ENCODE measurements at regions not wholly inside any gene's neighbourhood (a gene's known extent, or its start where the extent isn't known, plus 50 kb on each side); places are given as distances from the start of the nearest gene placed in this dataset.

DNA sequence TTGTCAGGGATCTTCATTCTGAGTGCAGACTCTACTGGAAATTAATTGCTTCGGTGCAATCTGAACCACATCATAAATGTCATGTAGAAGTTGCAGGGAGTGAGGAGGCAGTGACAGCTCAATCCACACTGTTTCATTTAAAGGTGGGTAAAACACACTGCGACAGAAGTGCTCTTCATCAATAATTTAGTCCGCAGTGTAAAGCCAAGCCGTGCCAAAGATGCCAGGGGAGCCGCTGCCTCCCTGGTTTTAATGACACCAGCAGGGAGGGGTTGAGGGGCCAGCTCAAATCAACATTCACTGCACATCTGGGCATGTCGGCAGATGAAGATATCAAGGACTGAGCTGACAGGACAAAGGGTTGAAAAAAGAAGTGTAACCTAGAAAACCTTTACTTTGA lies 305.7 kb upstream of the VRK2 start:
- no peak for ATAC-seq

DNA sequence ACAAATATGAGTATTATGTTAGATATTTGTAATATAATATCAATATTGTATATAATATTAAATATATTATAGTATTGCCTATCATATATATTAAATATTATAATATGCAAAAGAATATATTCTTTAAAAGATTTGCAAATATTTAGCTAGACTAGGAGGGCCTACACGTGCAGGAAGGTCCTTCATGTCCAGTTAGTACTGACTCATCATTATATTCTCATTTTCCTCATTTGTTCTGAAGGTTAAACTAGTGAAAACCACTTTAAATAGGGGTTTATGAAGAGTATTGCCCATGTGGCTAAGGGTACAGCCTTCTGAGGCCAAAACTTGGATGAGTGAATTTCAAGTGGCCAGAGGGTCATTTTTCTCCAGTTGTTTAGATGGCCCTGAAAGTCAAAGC lies 293.0 kb upstream of the VRK2 start:
- ATAC-seq, result no peak

DNA sequence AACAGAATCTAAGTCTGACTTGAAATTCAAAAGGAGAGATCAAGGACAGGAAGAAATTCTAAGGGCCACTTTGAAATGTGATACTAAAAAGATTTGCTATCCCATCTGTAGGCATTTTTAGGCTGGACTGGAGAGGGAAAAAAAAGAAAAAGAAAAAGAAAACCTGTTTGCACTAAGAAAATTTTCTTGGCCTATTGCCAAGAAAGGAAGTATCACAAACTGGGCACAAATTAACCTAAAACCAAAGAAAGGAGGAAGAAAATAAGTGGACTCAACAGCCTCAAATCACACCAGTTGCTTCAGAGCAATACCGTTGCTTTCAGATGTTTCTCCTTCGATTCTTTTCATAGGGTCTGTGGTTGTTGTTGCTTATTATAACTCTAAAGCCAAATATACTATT lies 287.9 kb upstream of the VRK2 start:
- no peak for ATAC-seq

DNA sequence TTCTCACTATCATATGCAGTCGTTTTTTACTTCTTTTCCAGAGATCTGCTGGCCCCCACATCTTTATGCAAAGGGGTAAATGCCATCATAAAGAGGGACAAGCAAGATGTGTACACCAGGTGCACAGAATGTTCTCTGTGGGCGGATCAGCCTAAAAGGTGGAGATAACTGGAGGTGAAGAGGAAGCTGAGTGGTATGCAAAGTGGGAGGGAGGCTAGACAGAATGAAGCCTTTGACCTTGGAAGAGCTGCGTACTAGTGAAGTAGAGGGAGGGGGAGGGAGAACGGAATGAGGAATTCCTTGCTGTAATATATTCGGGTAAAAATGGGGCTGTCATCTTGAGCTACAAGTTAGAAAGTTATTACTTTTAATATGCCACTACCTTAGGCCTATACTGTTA lies 287.5 kb upstream of the VRK2 start:
- no peak for ATAC-seq

DNA sequence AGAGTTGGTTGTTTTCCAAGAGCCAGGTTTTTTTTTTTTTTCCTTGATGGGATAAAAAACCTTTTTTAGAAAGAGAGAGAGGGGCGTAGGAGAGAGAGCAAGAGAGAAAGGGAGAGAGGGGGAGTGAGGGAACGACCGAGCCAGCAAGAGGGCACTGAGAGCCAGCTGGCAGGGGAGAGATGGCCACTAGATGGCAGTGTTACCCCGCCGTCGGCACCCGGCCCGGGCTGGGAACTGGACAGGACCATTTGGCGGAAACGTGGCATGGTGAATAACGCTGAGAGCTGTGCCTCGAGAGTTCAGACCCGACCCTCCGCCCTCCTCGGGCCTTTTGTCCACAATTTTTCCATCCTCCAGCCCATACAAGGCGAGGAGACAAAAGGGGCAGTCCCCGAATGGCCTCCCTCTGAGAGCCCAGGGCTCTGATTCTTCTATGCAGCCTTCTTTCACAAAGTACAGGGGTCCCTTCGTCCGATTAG lies 286.7 kb upstream of the VRK2 start:
- ATAC-seq, result peak; percentile 74 to 80

DNA sequence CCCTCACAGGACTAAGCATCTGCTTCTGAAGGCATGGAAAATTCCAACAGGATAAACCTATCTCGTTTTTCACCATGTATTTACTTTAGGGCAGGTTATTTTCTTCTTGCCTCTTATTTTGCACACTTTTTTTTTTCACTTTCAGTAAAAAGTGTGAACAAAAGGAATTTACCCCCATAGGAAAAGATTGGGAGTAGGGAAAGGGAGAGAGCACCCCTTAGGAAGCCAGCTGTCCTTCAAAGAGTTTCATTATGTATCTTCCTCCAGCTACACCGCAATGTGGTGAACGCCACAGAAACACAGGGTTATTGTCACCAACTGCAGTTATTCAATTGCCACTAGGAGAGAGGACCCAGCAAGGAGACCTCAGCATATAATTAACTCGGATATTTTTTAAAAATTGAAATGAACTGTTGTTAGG lies 286.2 kb upstream of the VRK2 start:
- ATAC-seq, result no peak

DNA sequence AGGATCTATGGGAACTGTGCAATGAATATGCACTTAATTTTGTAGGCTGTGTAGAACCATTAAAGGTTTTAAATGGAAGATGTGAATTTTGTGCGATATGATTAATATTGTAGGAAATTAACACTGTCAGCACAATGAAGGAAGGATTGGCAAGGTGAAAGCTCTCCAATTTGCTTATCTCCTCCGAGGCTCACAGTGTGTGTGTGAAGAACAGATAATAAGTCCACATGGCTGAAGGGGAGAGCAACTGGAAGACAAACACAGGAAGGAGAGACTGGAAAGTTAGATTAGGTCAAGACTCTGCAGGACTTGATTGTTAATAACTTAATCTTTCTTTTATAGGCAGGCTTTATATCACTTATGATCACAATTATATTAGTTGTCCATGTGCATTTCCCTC lies 269.7 kb upstream of the VRK2 start:
- no peak for ATAC-seq

DNA sequence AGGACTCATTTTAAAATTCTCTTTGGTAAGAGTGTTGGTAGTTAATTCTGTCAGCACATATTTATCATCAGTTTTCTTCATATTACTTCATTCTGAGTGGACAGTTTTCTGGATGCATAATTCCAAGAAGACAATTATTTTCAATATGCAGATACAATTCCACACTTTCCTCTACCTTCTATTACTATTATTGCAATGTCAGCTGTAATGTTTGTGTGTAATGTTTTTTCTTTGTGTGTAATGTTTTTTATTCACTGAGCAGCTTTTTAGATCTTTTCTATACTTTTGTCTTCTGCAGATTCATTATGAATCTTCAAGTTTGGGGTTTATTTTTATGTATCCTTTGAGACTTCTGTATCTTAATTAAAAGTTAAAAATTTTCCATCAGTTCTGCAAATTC lies 264.0 kb upstream of the VRK2 start:
- ATAC-seq, result no peak

DNA sequence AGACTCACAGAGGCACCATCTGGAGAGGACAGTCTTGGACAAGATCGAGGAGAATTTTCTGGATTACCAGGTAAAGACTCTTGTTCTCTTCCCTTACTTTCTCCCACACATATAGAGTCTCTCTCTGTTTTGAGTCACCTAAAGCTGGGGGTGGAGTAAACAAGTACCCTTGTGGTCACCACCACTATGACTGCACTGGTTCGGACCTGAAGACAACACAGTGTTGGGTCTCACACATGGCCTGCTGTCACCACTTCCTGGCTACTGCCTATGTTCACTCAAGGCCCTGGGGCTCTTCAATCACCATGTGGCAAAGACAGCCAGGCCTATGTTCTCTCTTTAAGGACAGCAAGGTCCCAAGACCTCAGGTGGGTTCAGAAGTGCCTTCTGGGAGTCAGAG lies 253.3 kb upstream of the VRK2 start:
- ATAC-seq, result no peak

DNA sequence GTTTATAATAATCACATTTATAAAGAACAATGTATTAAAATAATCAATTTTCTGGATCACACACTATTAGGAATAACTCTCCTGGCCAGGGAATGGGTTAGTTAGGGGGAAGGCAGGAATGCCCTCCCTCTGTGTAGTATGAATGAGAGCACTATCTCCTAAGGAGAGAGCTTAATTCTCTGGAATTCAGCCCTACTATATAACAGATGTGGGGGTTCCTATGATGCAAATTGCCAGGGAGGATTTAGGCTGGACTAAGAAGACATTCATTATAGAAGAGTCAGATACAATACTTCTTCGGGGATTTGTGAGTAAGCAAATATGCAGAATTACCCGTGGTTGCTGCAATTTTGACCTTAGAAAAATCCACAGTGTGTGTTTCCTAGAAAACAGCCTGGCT lies 250.1 kb upstream of the VRK2 start:
- no peak for ATAC-seq

DNA sequence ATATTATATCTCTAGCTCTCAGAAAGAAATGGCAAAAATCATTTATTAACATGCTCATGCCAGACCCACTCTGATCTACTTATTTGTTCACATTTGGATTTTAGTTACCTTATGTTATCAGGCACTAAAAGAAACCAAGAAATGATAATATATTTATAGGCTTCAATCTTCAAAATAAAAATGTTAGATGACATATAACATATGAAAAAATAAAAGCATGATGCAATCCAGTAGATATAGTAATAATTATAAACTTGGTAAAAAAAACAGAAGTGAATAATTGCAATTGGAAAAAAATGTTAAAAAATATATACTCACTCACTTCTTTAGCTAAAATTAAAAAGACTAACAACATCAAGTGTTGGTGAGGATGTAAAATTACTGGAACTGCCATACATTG lies 248.3 kb upstream of the VRK2 start:
- no peak for ATAC-seq

DNA sequence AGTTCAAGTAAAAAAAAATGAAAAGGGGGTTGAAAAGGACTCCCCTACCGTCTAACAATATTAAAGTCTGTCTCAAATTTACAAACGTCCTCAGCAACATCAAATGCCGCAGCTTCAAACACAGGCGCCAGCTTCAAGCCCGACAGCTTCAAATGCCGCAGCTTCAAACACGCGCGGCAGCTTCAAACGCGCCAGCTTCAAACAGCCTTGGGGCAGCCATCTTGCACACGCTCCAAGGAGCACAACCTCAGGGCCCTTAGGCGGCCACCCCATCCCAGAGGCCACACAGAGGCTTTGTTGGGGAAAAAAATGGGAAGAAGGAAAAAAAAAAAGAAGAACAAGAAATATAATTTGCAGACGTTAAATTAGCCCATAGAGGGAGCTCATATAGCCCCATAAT lies 244.4 kb upstream of the VRK2 start:
- no peak for ATAC-seq

DNA sequence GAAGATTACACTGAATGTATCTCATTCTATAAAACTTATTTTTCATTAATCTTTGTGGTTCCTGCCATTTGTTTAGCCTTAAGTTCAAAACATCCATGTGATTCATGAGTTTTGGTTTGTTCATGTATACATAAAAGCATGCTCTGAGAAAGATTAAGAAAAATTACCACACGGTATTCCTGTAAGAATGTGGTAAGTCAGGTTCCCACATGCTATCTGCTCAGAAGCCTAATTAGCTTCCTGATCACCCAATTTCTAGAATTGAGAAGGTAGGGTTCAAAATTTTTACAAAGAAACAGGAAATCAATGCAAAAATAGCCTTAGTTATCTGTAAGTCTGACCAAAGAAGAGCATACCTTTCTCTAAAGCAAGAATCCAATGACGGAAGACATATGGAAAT lies 241.6 kb upstream of the VRK2 start:
- ATAC-seq, result no peak

DNA sequence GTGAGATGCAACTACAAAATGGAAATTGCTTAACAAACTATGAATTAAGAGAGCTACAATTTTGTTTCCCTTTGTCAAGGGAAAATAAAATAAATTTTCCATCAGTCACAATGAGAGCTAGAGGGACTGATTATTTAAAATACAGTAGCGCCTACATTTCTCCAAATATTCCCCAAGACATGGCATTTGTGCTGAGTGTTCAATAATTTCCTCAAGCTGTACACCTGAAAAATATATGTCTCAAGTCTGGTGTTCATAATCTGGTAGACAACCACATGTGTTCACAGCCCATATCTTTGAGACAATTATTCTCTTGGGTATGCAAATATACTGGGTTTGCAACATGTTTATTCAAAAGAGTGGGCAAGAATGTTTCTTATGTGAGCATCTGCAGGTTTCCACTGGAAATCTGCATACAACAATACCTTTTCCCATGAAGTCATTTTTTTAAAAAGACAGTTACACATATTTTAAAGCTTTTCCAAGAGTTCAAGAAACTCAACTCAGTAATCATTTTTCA lies 240.1 kb upstream of the VRK2 start:
- ATAC-seq, result no peak

DNA sequence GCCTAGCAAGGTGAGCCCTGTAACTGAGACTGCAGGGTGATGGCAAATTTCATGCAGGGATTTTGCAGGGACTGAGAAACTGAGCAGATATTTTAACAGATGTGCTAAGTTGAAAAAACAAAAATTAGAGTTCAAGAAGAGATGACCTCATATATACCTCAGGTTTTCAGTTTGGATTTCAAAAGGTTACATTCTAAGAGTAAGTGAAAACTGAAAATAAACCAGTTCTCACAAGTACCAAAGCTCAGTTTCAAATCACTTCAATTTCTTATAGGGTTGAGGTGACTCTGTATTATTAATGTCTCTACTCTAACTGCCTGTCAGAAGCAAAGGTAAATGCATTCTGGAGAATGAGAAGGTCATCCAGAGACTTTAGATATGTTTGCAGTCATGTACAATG lies 237.4 kb upstream of the VRK2 start:
- ATAC-seq, result no peak

DNA sequence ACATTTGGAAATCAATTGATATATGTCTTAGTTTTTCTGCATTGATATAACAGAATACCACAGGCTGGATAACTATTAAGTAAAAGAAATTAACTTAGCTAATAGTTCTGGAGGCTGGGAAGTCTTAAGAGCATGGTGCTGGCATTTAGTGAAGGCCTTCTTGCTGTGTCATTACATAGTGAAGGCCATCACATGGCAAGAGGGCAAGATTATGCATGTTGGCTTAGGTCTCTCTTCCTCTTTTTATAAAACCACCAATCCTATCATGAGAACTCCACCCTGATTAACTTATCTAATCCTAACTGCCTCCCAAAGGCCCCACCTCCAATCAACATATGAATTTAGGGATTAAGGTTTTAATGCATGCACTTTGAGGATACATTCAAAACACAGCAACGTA lies 225.5 kb upstream of the VRK2 start:
- no peak for ATAC-seq

DNA sequence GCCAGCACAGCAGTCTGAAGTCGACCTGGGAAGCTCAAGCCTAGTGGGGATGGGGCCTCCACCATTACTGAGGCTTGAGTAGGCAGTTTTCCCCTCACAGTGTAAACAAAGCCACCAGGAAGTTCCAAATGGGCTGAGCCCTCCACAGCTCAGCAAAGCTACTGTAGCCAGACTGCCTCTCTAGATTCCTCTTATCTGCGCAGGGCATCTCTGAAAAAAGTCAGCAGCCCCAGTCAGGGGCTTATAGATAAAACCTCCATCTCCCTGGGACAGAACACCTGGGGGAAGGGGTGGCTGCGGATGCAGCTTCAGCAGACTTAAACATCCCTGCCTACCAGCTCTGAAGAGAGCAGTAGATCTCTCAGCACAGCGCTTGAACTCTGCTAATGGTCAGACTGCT lies 218.4 kb upstream of the VRK2 start:
- ATAC-seq, result no peak

DNA sequence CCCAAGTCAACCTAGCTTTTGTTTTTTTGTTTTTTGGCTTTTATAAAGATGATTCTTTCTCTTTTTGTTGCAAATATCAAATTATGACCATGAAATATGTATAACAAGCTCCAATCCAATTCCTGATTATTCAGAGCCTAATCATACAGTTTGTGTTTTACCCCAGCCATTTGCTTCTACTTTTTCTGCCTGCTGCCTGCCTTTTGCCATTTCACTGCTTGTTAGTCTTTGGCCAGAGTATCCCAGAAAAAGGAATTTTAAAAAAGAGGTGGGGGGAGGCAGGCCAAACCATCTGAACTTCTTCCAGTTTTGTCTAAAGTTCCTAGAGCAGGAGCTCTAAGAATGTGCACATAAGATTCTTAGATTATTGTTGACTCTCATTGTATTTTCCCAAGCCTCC lies 211.9 kb upstream of the VRK2 start:
- ATAC-seq, result no peak

DNA sequence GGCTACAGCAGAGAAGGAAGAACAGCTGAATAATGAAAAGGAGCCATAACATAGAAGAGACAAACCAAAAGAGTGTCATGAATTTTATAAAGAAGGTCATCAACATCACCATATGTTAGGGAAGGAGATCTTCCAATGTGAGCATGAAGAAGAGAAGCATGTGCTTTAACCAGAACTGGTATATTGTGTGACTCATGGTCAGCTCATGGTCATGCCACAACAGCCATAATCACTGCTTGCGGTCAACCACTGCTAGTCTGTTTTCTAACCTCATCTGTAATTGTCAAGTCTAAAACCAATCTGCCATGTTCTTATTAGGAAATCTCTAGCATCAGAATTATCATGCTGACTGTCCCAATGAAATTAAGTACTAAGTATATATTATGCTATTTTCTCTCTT lies 204.1 kb upstream of the VRK2 start:
- ATAC-seq, result no peak

DNA sequence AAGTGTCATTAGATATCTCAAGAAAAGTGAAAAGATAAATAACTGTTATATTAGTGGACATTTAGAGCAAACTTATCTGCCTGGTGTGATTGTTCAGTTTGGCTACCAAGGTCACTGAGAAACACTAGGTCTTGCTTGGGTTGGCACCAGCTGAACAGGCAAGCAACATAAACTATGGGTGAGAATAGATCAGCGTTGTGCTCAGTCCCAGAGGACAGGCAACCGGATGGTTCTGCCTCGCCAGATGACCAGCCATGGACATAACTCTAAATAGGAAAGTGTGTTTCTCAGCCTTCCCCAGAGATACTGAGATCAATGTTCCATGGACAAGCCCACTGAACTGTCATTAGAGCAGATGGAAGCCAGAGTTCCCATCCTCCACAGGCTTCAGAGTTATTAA lies 203.4 kb upstream of the VRK2 start:
- no peak for ATAC-seq

DNA sequence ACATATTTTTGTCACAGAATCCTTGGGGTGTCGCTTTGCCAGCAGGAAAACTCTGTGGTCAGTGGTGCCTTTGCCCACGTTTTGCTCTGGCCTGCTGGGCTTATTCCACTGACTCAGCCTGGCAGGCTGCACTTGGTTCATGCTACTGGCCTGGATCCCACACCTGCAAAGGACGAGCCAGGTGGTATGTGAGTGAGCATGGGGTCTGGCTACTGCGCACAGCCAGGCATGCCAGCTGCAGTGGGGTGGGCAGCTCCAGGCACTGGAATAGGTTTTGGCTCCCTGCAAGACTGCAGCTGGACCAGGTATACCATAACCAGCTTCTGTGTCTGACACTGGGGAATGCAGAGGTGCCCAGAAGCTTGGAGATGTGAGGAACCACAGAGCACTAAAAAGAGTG lies 197.9 kb upstream of the VRK2 start:
- no peak for ATAC-seq

DNA sequence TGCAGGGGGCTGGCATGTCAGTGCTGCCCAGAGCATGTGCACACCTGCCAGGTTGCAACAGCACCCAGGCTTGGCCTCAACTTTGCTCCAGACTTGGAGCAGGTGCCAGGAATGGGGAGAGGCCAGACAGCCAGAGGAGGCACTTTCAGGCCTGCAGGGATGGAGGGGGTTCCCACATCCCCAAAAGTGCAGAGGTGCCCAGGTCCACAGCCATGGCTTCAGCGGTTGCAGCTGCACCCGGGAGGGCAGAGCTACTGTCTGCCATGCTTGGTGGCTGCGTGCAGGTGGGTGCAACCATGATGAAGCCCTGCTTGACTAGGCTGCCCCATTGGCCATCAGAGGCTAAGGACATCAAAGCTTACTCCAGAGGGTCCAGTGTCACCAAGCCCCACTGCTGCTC lies 196.8 kb upstream of the VRK2 start:
- no peak for ATAC-seq

DNA sequence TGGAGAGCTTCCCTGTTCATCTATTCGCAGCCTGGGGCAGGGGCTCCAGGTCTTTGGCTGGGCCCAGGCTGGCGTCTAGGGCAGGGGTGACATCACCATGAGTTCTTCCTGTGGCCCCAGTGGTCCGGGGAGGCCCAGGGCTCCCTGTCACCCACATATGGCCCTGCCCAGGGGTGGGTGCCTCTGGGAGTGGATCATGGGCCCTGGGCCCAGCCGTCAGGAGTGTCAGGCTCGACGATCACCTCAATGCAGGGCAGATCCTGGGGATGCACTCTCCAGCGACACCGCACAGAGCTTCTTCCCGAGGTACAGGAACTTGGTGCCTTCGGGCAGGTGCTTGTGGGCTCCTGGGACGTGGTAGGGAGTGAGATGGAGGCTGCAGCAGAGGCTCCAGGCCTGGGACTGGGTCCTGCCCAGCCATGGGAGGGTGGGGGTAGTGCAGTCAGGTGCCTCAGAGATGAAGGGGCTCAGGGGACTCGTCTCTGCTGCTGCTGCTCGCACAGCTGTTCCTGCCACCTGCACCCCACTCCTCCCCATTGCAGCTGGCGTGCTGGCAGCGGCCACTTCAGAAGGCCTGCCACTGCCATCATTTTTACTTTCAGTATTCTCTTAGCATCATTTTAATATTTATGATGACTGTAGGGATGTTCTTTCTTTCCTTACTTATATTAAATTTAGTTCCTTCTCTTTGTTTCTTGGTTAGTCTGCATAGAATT lies 196.0 kb upstream of the VRK2 start:
- no peak for ATAC-seq

DNA sequence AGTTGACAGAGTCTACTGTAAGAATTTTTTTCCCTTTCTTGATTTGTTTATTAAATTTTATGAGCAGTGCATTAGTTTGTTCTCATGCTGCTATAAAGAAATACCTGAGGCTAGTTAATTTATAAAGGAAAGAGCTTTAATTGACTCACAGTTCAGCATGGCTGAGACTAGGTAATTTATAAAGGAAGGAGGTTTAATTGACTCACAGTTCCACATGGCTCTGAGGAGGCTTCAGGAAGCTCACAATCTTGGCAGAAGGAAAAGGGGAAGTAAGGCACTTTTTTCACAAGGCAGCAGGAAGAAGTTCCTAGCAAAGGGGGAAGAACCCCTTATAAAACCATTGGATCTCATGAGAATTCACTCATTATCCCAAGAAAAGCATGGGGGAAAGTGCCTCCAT lies 191.4 kb upstream of the VRK2 start:
- ATAC-seq, result no peak

DNA sequence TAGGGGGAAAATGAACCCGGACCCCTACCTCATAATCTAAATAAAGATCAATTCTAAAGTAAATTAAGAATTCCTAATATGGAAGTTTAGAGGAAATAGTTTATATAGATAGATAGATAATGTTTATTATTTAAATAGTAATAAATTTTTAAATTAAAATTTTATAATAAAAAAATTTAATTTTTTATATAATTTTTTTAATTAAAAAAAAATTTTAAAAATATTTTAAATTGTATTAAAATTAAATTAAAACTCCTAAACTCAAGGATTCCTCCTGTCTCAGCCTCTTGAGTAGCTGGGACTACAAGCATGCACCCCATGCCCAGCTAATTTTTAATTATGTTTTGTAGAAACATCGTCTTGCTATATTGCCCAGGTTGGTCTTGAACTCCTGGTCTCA lies 186.9 kb upstream of the VRK2 start:
- ATAC-seq, result no peak
